ENCODE measurements at regions not wholly inside any gene's neighbourhood (a gene's known extent, or its start where the extent isn't known, plus 50 kb on each side); places are given as distances from the start of the nearest gene placed in this dataset.
"Not testable (repeated sequence)": the region's sequence is repeated elsewhere in the genome, so short reads cannot be mapped to it uniquely, and the experiment has no call there.

GRCh38 chr2:40032650-40033319, 253.7 kb upstream of the THUMPD2 start:
- DNase-seq (ENCODE audit: low spot score in 2 of 2): no peak
- TF ChIP-seq POLR2AphosphoS5 (IDR thresholded peaks at IDR 0.05) (no peak), CTCF (IDR thresholded peaks at IDR 0.05) (no peak), EP300 (IDR thresholded peaks at IDR 0.05) (no peak), POLR2A (IDR thresholded peaks at IDR 0.05) (no peak)
- H3K27ac ChIP-seq: no peak overlapping the region
- H3K4me3 ChIP-seq: no peak overlapping the region
- H3K36me3 ChIP-seq: no peaks in the 10 kb centered on the region
- H3K4me1 ChIP-seq: no peaks in the 10 kb centered on the region
- 70% methylated on average over 2 of the region's 2 CpGs for WGBS
- no peaks in the 10 kb centered on the region for H3K27me3 ChIP-seq
- H3K9me3 ChIP-seq: no peaks in the 10 kb centered on the region

GRCh38 chr2:40030456-40030975, 251.5 kb upstream of the THUMPD2 start:
- DNase-seq (ENCODE audit: low spot score in 2 of 2): no peak
- Histone ChIP-seq H3K27ac (no peak overlapping the region), H3K4me1 (no peaks in the 10 kb centered on the region), H3K4me3 (no peak overlapping the region), H3K9me3 (no peaks in the 10 kb centered on the region), H3K27me3 (no peaks in the 10 kb centered on the region), H3K36me3 (no peaks in the 10 kb centered on the region)
- TF ChIP-seq EP300 (IDR thresholded peaks at IDR 0.05): no peak
- no peak for TF ChIP-seq CTCF (IDR thresholded peaks at IDR 0.05)
- no peak for TF ChIP-seq POLR2AphosphoS5 (IDR thresholded peaks at IDR 0.05)
- TF ChIP-seq POLR2A (IDR thresholded peaks at IDR 0.05): no peak
- WGBS: 92% methylated on average over 2 of the region's 2 CpGs

GRCh38 chr2:40028792-40029488, 249.9 kb upstream of the THUMPD2 start:
- no peak overlapping the region for H3K27ac ChIP-seq
- H3K4me1 ChIP-seq: no peaks in the 10 kb centered on the region
- TF ChIP-seq CTCF (IDR thresholded peaks at IDR 0.05) (no peak), EP300 (IDR thresholded peaks at IDR 0.05) (no peak), POLR2A (IDR thresholded peaks at IDR 0.05) (no peak), POLR2AphosphoS5 (IDR thresholded peaks at IDR 0.05) (no peak)
- DNase-seq (ENCODE audit: low spot score in 2 of 2): no peak
- 96% methylated on average over 1 of the region's 1 CpG for WGBS
- H3K27me3 ChIP-seq: no peaks in the 10 kb centered on the region
- H3K36me3 ChIP-seq: no peaks in the 10 kb centered on the region
- no peak overlapping the region for H3K4me3 ChIP-seq
- H3K9me3 ChIP-seq: no peaks in the 10 kb centered on the region

- no peak for DNase-seq (ENCODE audit: low spot score in 2 of 2)
- H3K36me3 ChIP-seq: no peaks in the 10 kb centered on the region
- WGBS: 79% methylated on average over 1 of the region's 1 CpG
- H3K4me3 ChIP-seq: no peak overlapping the region
- no peaks in the 10 kb centered on the region for H3K27me3 ChIP-seq
- H3K9me3 ChIP-seq: no peaks in the 10 kb centered on the region
- H3K4me1 ChIP-seq: no peaks in the 10 kb centered on the region
- no peak overlapping the region for H3K27ac ChIP-seq
- TF ChIP-seq POLR2A (IDR thresholded peaks at IDR 0.05) (no peak), CTCF (IDR thresholded peaks at IDR 0.05) (no peak), EP300 (IDR thresholded peaks at IDR 0.05) (no peak), POLR2AphosphoS5 (IDR thresholded peaks at IDR 0.05) (no peak)
These were observed 248.9 kb upstream of the THUMPD2 start for GRCh38 chr2:40027968-40028367.

- H3K4me1 ChIP-seq; H3K27me3 ChIP-seq; H3K27ac ChIP-seq; H3K36me3 ChIP-seq; H3K4me3 ChIP-seq; DNase-seq (ENCODE audit: low spot score in 2 of 2); H3K9me3 ChIP-seq: not testable (repeated sequence)
- WGBS: 80% methylated on average over 3 of the region's 3 CpGs
These were observed 246.2 kb upstream of the THUMPD2 start for GRCh38 chr2:40025276-40025675.

All from suprapubic skin (tissue), 4 donors.